GM23248 (cell line): ENCODE measurements at regions not wholly inside any gene's neighbourhood (a gene's known extent, or its start where the extent isn't known, plus 50 kb on each side); places are given as distances from the start of the nearest gene placed in this dataset.

Experiments used
- DNase-seq: peaks from one replicate; pipeline ENCODE4 v3.0.0-alpha.2; 2015
- H2AFZ ChIP-seq: fragments of 200-600 bp; sonication (generic); 2 replicates; pipeline ENCODE4 v1.6.1; 2016; ENCODE audit warnings: antibody characterized with exemption
- H3F3A ChIP-seq: fragments of 200-600 bp; sonication (generic); 2 replicates; pipeline ENCODE4 v1.6.1; 2016; ENCODE audit warnings: mild to moderate bottlenecking, antibody characterized with exemption, mixed run types; ENCODE audit not compliant: insufficient read depth
- H3K27ac ChIP-seq: fragments of 200-600 bp; sonication (generic); 2 replicates; pipeline ENCODE4 v1.5.1; 2016; ENCODE audit warnings: mild to moderate bottlenecking
- H3K27me3 ChIP-seq: fragments of 200-600 bp; sonication (generic); replicated peaks from 2 replicates; pipeline ENCODE4 v1.6.1; 2016; ENCODE audit warnings: mild to moderate bottlenecking; ENCODE audit not compliant: insufficient read depth
- H3K36me3 ChIP-seq: fragments of 200-600 bp; sonication (generic); 2 replicates; pipeline ENCODE4 v1.6.1; 2016; ENCODE audit warnings: low read depth, mild to moderate bottlenecking
- H3K4me1 ChIP-seq: fragments of 200-600 bp; sonication (generic); 2 replicates; pipeline ENCODE4 v1.6.1; 2016; ENCODE audit warnings: mild to moderate bottlenecking; ENCODE audit not compliant: insufficient read depth
- H3K4me2 ChIP-seq: fragments of 200-600 bp; sonication (generic); one replicate; pipeline ENCODE4 v1.6.1; 2016; ENCODE audit warnings: mild to moderate bottlenecking; ENCODE audit not compliant: unreplicated experiment
- H3K4me3 ChIP-seq: fragments of 200-600 bp; sonication (generic); 2 replicates; pipeline ENCODE4 v1.5.1; 2016; ENCODE audit warnings: mild to moderate bottlenecking
- H3K79me2 ChIP-seq: fragments of 200-600 bp; sonication (generic); 2 replicates; pipeline ENCODE4 v1.6.1; 2016; ENCODE audit warnings: mild to moderate bottlenecking; ENCODE audit not compliant: insufficient read depth
- H3K9ac ChIP-seq: fragments of 200-600 bp; sonication (generic); 2 replicates; pipeline ENCODE4 v1.6.1; 2016; ENCODE audit warnings: mild to moderate bottlenecking
- H3K9me2 ChIP-seq: fragments of 200-600 bp; sonication (generic); 2 replicates; pipeline ENCODE4 v1.6.1; 2016; ENCODE audit warnings: mixed run types, mild to moderate bottlenecking, moderate library complexity; ENCODE audit not compliant: insufficient read depth
- H3K9me3 ChIP-seq: fragments of 200-600 bp; sonication (generic); one replicate; pipeline ENCODE4 v1.6.1; 2017; ENCODE audit warnings: low read depth
- H4K20me1 ChIP-seq: fragments of 200-600 bp; sonication (generic); 2 replicates; pipeline ENCODE4 v1.6.0; 2016; ENCODE audit not compliant: insufficient read depth
- EZH2 ChIP-seq: fragments of 200-600 bp; sonication (generic); IDR thresholded peaks from 2 replicates; pipeline ENCODE4 v1.6.1; 2018; ENCODE audit warnings: antibody characterized with exemption, mild to moderate bottlenecking; ENCODE audit not compliant: insufficient read depth, poor library complexity, severe bottlenecking
- EZH2phosphoT487 ChIP-seq: fragments of 200-600 bp; sonication (generic); IDR thresholded peaks from 2 replicates; pipeline ENCODE4 v1.6.1; 2018; ENCODE audit warnings: antibody characterized with exemption, moderate library complexity, mild to moderate bottlenecking, low read depth; ENCODE audit not compliant: insufficient read depth
- WGBS, 2 experiments: methylation state at CpG; one replicate each; pipeline ENCODE4 v1.1.6; 2015 to 2017; ENCODE audit warnings: low lambda C conversion rate in 2 of 2, low coverage in 1 of 2; ENCODE audit errors: missing lambda C conversion rate in 2 of 2; 5-methylcytosine and 5-hydroxymethylcytosine counted together
- in situ Hi-C: fragments of 300-500 bp; cut with MboI; formaldehyde crosslinking; loops from 2 replicates; pipeline ENCODE4 v1.15.0; 2020

GRCh38 chr11:95364324-95365295 lies 133.6 kb upstream of the SESN3 start:
- Histone ChIP-seq H3K9me2 (no peaks in the 10 kb centered on the region), H3K27ac (no peak overlapping the region), H3K4me2 (no peak overlapping the region), H3K9ac (no peak overlapping the region), H3F3A (no peaks in the 10 kb centered on the region), H3K27me3 (no peaks in the 10 kb centered on the region), H3K36me3 (no peaks in the 10 kb centered on the region), H2AFZ (no peak overlapping the region), H3K79me2 (no peaks in the 10 kb centered on the region), H3K9me3 (no peaks in the 10 kb centered on the region), H3K4me3 (no peak overlapping the region), H4K20me1 (no peaks in the 10 kb centered on the region), H3K4me1 (peaks cover 8% of the 10 kb centered on the region; the same call in 1 of the 2 replicates)
- TF ChIP-seq EZH2phosphoT487 = no peak
- no peak for TF ChIP-seq EZH2
- 73 to 75% methylated on average over 4 of the region's 4 CpGs for WGBS, 2 experiments
- in situ Hi-C loops = no loop called here
- DNase-seq = peak; percentile 16

DNA sequence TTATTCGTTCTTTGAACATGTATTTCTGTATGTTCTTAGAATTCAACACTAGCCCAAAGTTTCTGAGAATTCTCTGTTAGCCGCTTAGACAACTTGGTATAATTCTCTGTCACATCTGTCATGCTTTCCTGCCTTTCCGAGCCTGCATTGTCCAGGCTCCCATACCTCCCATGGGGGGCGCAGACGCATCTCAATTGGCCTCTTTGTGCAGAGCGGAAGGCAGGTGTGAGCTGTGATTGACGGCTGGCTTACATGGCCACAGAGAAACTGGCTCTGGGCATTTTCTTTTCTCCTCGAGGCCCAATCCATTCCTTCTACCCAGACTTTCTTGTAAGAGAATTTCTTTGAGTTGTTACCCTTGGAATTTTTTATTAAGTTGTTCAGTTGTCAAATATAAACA lies 132.7 kb upstream of the SESN3 start:
- Histone ChIP-seq H3K9ac (no peak overlapping the region), H3K36me3 (no peaks in the 10 kb centered on the region), H3K9me2 (no peaks in the 10 kb centered on the region), H3K4me3 (no peak overlapping the region), H3K4me2 (no peak overlapping the region), H4K20me1 (no peaks in the 10 kb centered on the region), H3F3A (no peaks in the 10 kb centered on the region), H3K79me2 (no peaks in the 10 kb centered on the region), H3K9me3 (no peaks in the 10 kb centered on the region), H3K27ac (no peak overlapping the region), H3K27me3 (no peaks in the 10 kb centered on the region), H3K4me1 (peaks cover 8% of the 10 kb centered on the region; the same call in 1 of the 2 replicates), H2AFZ (no peak overlapping the region)
- WGBS, 2 experiments = 72 to 79% methylated on average over 8 of the region's 8 CpGs
- no peak for DNase-seq
- in situ Hi-C loops = no loop called here
- TF ChIP-seq EZH2 (no peak), EZH2phosphoT487 (no peak)

- Histone ChIP-seq H3K4me2 (no peak overlapping the region), H3K4me3 (no peak overlapping the region), H3K79me2 (no peaks in the 10 kb centered on the region), H3K9ac (no peak overlapping the region), H3F3A (no peaks in the 10 kb centered on the region), H3K4me1 (peaks cover 8% of the 10 kb centered on the region; the same call in 1 of the 2 replicates), H4K20me1 (no peaks in the 10 kb centered on the region), H3K27ac (no peak overlapping the region), H3K9me3 (no peaks in the 10 kb centered on the region), H3K36me3 (no peaks in the 10 kb centered on the region), H2AFZ (no peak overlapping the region), H3K9me2 (no peaks in the 10 kb centered on the region), H3K27me3 (no peaks in the 10 kb centered on the region)
- WGBS, 2 experiments = 60 to 78% methylated on average over 2 to 3 of the region's 3 CpGs
- no peak for TF ChIP-seq EZH2phosphoT487
- no peak for TF ChIP-seq EZH2
- in situ Hi-C loops = no loop called here
- no peak for DNase-seq
Observed at GRCh38 chr11:95363164-95363563, 132.2 kb upstream of the SESN3 start.

- no peak overlapping the region for H3K9ac ChIP-seq
- in situ Hi-C loops = no loop called here
- no peak overlapping the region for H3K27ac ChIP-seq
- H3K9me3 ChIP-seq = no peaks in the 10 kb centered on the region
- no peaks in the 10 kb centered on the region for H3K9me2 ChIP-seq
- no peaks in the 10 kb centered on the region for H3K27me3 ChIP-seq
- no peak overlapping the region for H3K4me2 ChIP-seq
- TF ChIP-seq EZH2 = no peak
- no peaks in the 10 kb centered on the region for H3F3A ChIP-seq
- no peaks in the 10 kb centered on the region for H4K20me1 ChIP-seq
- 87 to 89% methylated on average over 2 of the region's 2 CpGs for WGBS, 2 experiments
- DNase-seq = no peak
- no peaks in the 10 kb centered on the region for H3K36me3 ChIP-seq
- H2AFZ ChIP-seq = no peak overlapping the region
- no peaks in the 10 kb centered on the region for H3K79me2 ChIP-seq
- peaks cover 8% of the 10 kb centered on the region; the same call in 1 of the 2 replicates for H3K4me1 ChIP-seq
- H3K4me3 ChIP-seq = no peak overlapping the region
Observed at GRCh38 chr11:95361180-95361579, 130.2 kb upstream of the SESN3 start.
